ENCODE measurements at regions not wholly inside any gene's neighbourhood (a gene's known extent, or its start where the extent isn't known, plus 50 kb on each side); places are given as distances from the start of the nearest gene placed in this dataset.

GRCh38 chr13:107076801-107077200 is 508.9 kb upstream of the ARGLU1 start:
- DNase-seq (ENCODE audit: low read depth in 2 of 2, low spot score in 1 of 2): no peak

GRCh38 chr13:107075576-107075975 is 507.6 kb upstream of the ARGLU1 start:
- no peak for DNase-seq (ENCODE audit: low read depth in 2 of 2, low spot score in 1 of 2)

GRCh38 chr13:107070792-107071191 is 502.9 kb upstream of the ARGLU1 start:
- no peak for DNase-seq (ENCODE audit: low read depth in 2 of 2, low spot score in 1 of 2)

- DNase-seq (ENCODE audit: low read depth in 2 of 2, low spot score in 1 of 2): no peak
These were observed 501.3 kb upstream of the ARGLU1 start for GRCh38 chr13:107069108-107069776.

GRCh38 chr13:107067381-107067780 is 499.4 kb upstream of the ARGLU1 start:
- no peak for DNase-seq (ENCODE audit: low read depth in 2 of 2, low spot score in 1 of 2)

GRCh38 chr13:107066355-107066754 is 498.4 kb upstream of the ARGLU1 start:
- no peak for DNase-seq (ENCODE audit: low read depth in 2 of 2, low spot score in 1 of 2)

- no peak for DNase-seq (ENCODE audit: low read depth in 2 of 2, low spot score in 1 of 2)
These were observed 497.1 kb upstream of the ARGLU1 start for GRCh38 chr13:107065036-107065435.

- DNase-seq (ENCODE audit: low read depth in 2 of 2, low spot score in 1 of 2): no peak
These were observed 489.2 kb upstream of the ARGLU1 start for GRCh38 chr13:107057028-107057631.

GRCh38 chr13:107043021-107043956 is 475.4 kb upstream of the ARGLU1 start:
- DNase-seq (ENCODE audit: low read depth in 2 of 2, low spot score in 1 of 2): no peak

GRCh38 chr13:107035778-107036177 is 467.8 kb upstream of the ARGLU1 start:
- no peak for DNase-seq (ENCODE audit: low read depth in 2 of 2, low spot score in 1 of 2)

GRCh38 chr13:107035186-107035585 is 467.2 kb upstream of the ARGLU1 start:
- DNase-seq (ENCODE audit: low read depth in 2 of 2, low spot score in 1 of 2): no peak

GRCh38 chr13:107034236-107034872 is 466.4 kb upstream of the ARGLU1 start:
- no peak for DNase-seq (ENCODE audit: low read depth in 2 of 2, low spot score in 1 of 2)

- no peak for DNase-seq (ENCODE audit: low read depth in 2 of 2, low spot score in 1 of 2)
These were observed 463.8 kb upstream of the ARGLU1 start for GRCh38 chr13:107031716-107032115.

- no peak for DNase-seq (ENCODE audit: low read depth in 2 of 2, low spot score in 1 of 2)
These were observed 460.8 kb upstream of the ARGLU1 start for GRCh38 chr13:107028751-107029150.

GRCh38 chr13:107025991-107026390 is 458.1 kb upstream of the ARGLU1 start:
- no peak for DNase-seq (ENCODE audit: low read depth in 2 of 2, low spot score in 1 of 2)

- no peak for DNase-seq (ENCODE audit: low read depth in 2 of 2, low spot score in 1 of 2)
These were observed 455.4 kb upstream of the ARGLU1 start for GRCh38 chr13:107023335-107023734.

GRCh38 chr13:107020393-107020792 is 452.5 kb upstream of the ARGLU1 start:
- no peak for DNase-seq (ENCODE audit: low read depth in 2 of 2, low spot score in 1 of 2)

- DNase-seq (ENCODE audit: low read depth in 2 of 2, low spot score in 1 of 2): no peak
These were observed 450.3 kb upstream of the ARGLU1 start for GRCh38 chr13:107018285-107018684.

- DNase-seq (ENCODE audit: low read depth in 2 of 2, low spot score in 1 of 2): no peak
These were observed 438.7 kb upstream of the ARGLU1 start for GRCh38 chr13:107006661-107007060.

- DNase-seq (ENCODE audit: low read depth in 2 of 2, low spot score in 1 of 2): no peak
These were observed 437.6 kb upstream of the ARGLU1 start for GRCh38 chr13:107005577-107005976.

GRCh38 chr13:107003911-107004310 is 436.0 kb upstream of the ARGLU1 start:
- DNase-seq (ENCODE audit: low read depth in 2 of 2, low spot score in 1 of 2): no peak
